Stomach (tissue), 4 donors: ENCODE measurements at regions not wholly inside any gene's neighbourhood (a gene's known extent, or its start where the extent isn't known, plus 50 kb on each side); places are given as distances from the start of the nearest gene placed in this dataset.

Experiments
- POLR2A ChIP-seq, 4 donors: fragments of 450-650 bp; IDR thresholded peaks; one replicate each; pipeline ENCODE4 v1.6.1; 2016; ENCODE audit warnings: antibody characterized with exemption in 4 of 4, control low read depth in 2 of 4, mild to moderate bottlenecking in 1 of 4, moderate library complexity in 1 of 4
- TF ChIP-seq, protein P1 (sequence below), 7 experiments: fragments of 450-650 bp in 4 of 7; fragments of 200-600 bp in 3 of 7; sonication (generic) in 3 of 7; IDR thresholded peaks; one replicate each; pipeline ENCODE4 v1.5.1; 2016 to 2019; ENCODE audit warnings: antibody characterized with exemption in 7 of 7, control low read depth in 2 of 7, mild to moderate bottlenecking in 1 of 7

DNA sequence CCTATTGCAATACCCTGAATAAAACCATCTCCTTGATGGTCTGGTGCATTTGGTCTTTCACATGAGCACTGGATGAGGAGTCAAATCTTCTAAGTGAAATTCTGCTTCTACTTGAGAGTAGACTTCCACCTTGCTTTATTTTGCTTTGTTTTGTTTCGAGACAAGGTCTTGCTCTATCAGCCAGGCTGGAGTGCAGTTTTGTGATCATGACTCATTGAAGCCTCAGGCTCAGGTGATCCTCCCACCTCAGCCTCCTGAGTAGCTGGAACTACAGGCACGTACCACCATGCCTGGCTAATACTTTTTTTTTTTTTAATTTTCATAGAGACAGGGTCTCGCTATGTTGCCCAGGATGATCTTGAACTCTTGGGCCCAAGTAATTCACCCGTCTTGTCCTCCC lies 65.8 kb upstream of the F3 start:
- TF ChIP-seq, protein P1, sequence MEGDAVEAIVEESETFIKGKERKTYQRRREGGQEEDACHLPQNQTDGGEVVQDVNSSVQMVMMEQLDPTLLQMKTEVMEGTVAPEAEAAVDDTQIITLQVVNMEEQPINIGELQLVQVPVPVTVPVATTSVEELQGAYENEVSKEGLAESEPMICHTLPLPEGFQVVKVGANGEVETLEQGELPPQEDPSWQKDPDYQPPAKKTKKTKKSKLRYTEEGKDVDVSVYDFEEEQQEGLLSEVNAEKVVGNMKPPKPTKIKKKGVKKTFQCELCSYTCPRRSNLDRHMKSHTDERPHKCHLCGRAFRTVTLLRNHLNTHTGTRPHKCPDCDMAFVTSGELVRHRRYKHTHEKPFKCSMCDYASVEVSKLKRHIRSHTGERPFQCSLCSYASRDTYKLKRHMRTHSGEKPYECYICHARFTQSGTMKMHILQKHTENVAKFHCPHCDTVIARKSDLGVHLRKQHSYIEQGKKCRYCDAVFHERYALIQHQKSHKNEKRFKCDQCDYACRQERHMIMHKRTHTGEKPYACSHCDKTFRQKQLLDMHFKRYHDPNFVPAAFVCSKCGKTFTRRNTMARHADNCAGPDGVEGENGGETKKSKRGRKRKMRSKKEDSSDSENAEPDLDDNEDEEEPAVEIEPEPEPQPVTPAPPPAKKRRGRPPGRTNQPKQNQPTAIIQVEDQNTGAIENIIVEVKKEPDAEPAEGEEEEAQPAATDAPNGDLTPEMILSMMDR (IDR thresholded peaks at IDR 0.05): no peak
- no peak for TF ChIP-seq POLR2A (IDR thresholded peaks at IDR 0.05)
